Thyroid gland (tissue), 4 donors: ENCODE measurements at regions not wholly inside any gene's neighbourhood (a gene's known extent, or its start where the extent isn't known, plus 50 kb on each side); places are given as distances from the start of the nearest gene placed in this dataset.

Experiments used
- CTCF ChIP-seq, 6 experiments: fragments of 200-600 bp in 3 of 6; fragments of 450-650 bp in 3 of 6; sonication (generic) in 3 of 6; IDR thresholded peaks; one replicate each; pipeline ENCODE4 v1.5.1; 2016 to 2019; ENCODE audit warnings: antibody characterized with exemption in 6 of 6, mild to moderate bottlenecking in 2 of 6, inconsistent platforms in 1 of 6, moderate library complexity in 1 of 6
- POLR2A ChIP-seq, 2 donors: fragments of 450-650 bp; IDR thresholded peaks; one replicate each; pipeline ENCODE4 v1.6.1; 2017; ENCODE audit warnings: antibody characterized with exemption in 2 of 2, mild to moderate bottlenecking in 2 of 2, moderate library complexity in 1 of 2

DNA sequence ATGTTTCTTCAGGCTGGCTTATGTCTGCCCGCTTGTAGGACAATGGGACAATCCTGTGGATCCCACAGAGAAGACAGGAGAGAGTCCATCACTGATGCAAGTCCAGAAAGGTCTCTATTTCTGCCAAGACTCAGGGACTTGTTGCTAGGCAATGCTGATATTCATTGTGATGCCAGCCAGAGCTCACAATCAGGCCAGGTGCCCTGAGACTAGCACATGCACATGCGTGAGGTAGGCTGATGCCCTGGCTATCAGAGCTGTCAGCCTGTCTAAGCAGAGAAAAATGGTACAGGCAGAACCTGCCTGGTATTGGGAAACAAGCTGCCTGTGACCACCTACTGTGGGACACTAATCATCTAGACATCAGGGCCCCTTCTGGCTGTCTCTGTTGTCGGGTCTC is 638.7 kb upstream of the TSPY4 start:
- no peak for TF ChIP-seq POLR2A (IDR thresholded peaks at IDR 0.05)
- TF ChIP-seq CTCF (IDR thresholded peaks at IDR 0.05) = no peak
